ENCODE measurements at regions not wholly inside any gene's neighbourhood (a gene's known extent, or its start where the extent isn't known, plus 50 kb on each side); places are given as distances from the start of the nearest gene placed in this dataset.

- TF ChIP-seq, protein P1, sequence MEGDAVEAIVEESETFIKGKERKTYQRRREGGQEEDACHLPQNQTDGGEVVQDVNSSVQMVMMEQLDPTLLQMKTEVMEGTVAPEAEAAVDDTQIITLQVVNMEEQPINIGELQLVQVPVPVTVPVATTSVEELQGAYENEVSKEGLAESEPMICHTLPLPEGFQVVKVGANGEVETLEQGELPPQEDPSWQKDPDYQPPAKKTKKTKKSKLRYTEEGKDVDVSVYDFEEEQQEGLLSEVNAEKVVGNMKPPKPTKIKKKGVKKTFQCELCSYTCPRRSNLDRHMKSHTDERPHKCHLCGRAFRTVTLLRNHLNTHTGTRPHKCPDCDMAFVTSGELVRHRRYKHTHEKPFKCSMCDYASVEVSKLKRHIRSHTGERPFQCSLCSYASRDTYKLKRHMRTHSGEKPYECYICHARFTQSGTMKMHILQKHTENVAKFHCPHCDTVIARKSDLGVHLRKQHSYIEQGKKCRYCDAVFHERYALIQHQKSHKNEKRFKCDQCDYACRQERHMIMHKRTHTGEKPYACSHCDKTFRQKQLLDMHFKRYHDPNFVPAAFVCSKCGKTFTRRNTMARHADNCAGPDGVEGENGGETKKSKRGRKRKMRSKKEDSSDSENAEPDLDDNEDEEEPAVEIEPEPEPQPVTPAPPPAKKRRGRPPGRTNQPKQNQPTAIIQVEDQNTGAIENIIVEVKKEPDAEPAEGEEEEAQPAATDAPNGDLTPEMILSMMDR (IDR thresholded peaks at IDR 0.05) = no peak
- no peak for TF ChIP-seq POLR2A (IDR thresholded peaks at IDR 0.05)
Measured at GRCh38 chr2:47301277-47301618, 67.9 kb upstream of the EPCAM start.
